ENCODE measurements at regions not wholly inside any gene's neighbourhood (a gene's known extent, or its start where the extent isn't known, plus 50 kb on each side); places are given as distances from the start of the nearest gene placed in this dataset.
A peak's percentile ranks its signal among the peaks of the same experiment; 100 is the strongest.

GRCh38 chr6:168165373-168165772 is 86.4 kb upstream of the FRMD1 start:
- DNase-seq: no peak
- Histone ChIP-seq H3K27me3 (ENCODE audit: control insufficient read depth, insufficient read depth, low read length, poor library complexity, severe bottlenecking) (no peaks in the 10 kb centered on the region), H3K27ac (ENCODE audit: low read depth, low read length) (no peak overlapping the region), H3K4me1 (ENCODE audit: control insufficient read depth, insufficient read depth, low read length) (no peaks in the 10 kb centered on the region), H3K4me3 (ENCODE audit: low read length) (no peak overlapping the region), H3K9me3 (ENCODE audit: control insufficient read depth, low read length) (no peaks in the 10 kb centered on the region), H3K36me3 (ENCODE audit: control insufficient read depth, insufficient read depth, low read length) (no peaks in the 10 kb centered on the region), H3K9ac (ENCODE audit: extremely low read depth, low read length, poor library complexity, severe bottlenecking) (no peak overlapping the region)
- TF ChIP-seq CTCF (conservative IDR thresholded peaks at IDR 0.05): no peak
- no peak overlapping the region for H3K27ac Mint-ChIP-seq
- H3K4me1 Mint-ChIP-seq: no peaks in the 10 kb centered on the region
- H3K36me3 Mint-ChIP-seq (ENCODE audit: low read depth): no peaks in the 10 kb centered on the region
- peaks cover 4% of the 10 kb centered on the region for H3K9me3 Mint-ChIP-seq
- H3K27me3 Mint-ChIP-seq (ENCODE audit: insufficient read depth): no peaks in the 10 kb centered on the region
- whole genome bisulfite sequencing, 2 experiments (ENCODE audit: insufficient coverage in 1 of 2, insufficient read length in 1 of 2): 92 to 96% methylated on average over 7 to 9 of the region's 9 CpGs
- H3K4me3 Mint-ChIP-seq: no peak overlapping the region

DNA sequence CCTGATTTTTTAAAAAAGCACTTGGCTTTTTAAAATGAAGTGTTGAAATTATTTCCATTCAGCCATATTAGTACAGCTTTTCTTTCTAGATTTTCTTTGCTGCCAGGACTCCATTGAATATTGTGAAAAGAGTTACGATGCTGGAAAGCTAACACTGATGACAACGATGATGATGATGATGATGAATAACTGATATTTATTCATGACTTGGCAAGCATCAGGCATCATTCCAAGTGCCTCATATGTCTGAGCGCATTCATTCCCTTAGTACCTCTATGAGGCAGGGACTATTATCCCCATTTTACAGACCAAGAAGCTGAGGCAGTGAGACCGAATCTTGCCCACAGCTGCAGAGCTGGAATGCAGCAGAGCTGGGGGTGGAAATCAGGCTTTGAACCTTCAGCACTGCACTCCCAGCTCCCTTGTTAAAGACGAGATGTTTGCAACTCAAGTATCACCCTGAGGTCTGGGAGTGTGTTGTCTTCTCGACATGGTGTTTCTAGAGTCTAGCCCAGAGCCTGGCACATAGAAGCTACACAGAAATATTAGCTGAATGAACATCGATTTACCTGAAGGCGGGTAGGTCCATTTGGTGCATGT is 85.5 kb upstream of the FRMD1 start:
- no peak overlapping the region for H3K4me3 ChIP-seq (ENCODE audit: low read length)
- WGBS, 2 experiments (ENCODE audit: insufficient coverage in 1 of 2, insufficient read length in 1 of 2): 92 to 95% methylated on average over 6 to 8 of the region's 8 CpGs
- H3K9ac ChIP-seq (ENCODE audit: extremely low read depth, low read length, poor library complexity, severe bottlenecking): no peak overlapping the region
- no peaks in the 10 kb centered on the region for H3K9me3 ChIP-seq (ENCODE audit: control insufficient read depth, low read length)
- no peaks in the 10 kb centered on the region for H3K4me1 ChIP-seq (ENCODE audit: control insufficient read depth, insufficient read depth, low read length)
- H3K4me1 Mint-ChIP-seq: no peaks in the 10 kb centered on the region
- no peaks in the 10 kb centered on the region for H3K36me3 ChIP-seq (ENCODE audit: control insufficient read depth, insufficient read depth, low read length)
- H3K36me3 Mint-ChIP-seq (ENCODE audit: low read depth): no peaks in the 10 kb centered on the region
- no peak overlapping the region for H3K4me3 Mint-ChIP-seq
- H3K27me3 ChIP-seq (ENCODE audit: control insufficient read depth, insufficient read depth, low read length, poor library complexity, severe bottlenecking): no peaks in the 10 kb centered on the region
- H3K27ac ChIP-seq (ENCODE audit: low read depth, low read length): no peak overlapping the region
- H3K27ac Mint-ChIP-seq: no peak overlapping the region
- peaks cover 4% of the 10 kb centered on the region for H3K9me3 Mint-ChIP-seq
- H3K27me3 Mint-ChIP-seq (ENCODE audit: insufficient read depth): no peaks in the 10 kb centered on the region
- peak; percentile 22 for DNase-seq
- no peak for TF ChIP-seq CTCF (conservative IDR thresholded peaks at IDR 0.05)

GRCh38 chr6:168163096-168163731 is 84.2 kb upstream of the FRMD1 start:
- 76 to 86% methylated on average over 13 to 14 of the region's 14 CpGs for WGBS, 2 experiments (ENCODE audit: insufficient coverage in 1 of 2, insufficient read length in 1 of 2)
- Histone ChIP-seq H3K27me3 (ENCODE audit: control insufficient read depth, insufficient read depth, low read length, poor library complexity, severe bottlenecking) (no peaks in the 10 kb centered on the region), H3K27ac (ENCODE audit: low read depth, low read length) (peak overlapping the region; percentile 22), H3K36me3 (ENCODE audit: control insufficient read depth, insufficient read depth, low read length) (no peaks in the 10 kb centered on the region), H3K4me1 (ENCODE audit: control insufficient read depth, insufficient read depth, low read length) (no peaks in the 10 kb centered on the region), H3K4me3 (ENCODE audit: low read length) (no peak overlapping the region), H3K9ac (ENCODE audit: extremely low read depth, low read length, poor library complexity, severe bottlenecking) (no peak overlapping the region), H3K9me3 (ENCODE audit: control insufficient read depth, low read length) (no peaks in the 10 kb centered on the region)
- Mint-ChIP-seq H3K4me3 (no peak overlapping the region), H3K9me3 (peaks cover 4% of the 10 kb centered on the region), H3K27me3 (ENCODE audit: insufficient read depth) (no peaks in the 10 kb centered on the region), H3K27ac (no peak overlapping the region), H3K36me3 (ENCODE audit: low read depth) (no peaks in the 10 kb centered on the region), H3K4me1 (peaks cover 3% of the 10 kb centered on the region)
- DNase-seq: peak; percentile 38
- no peak for TF ChIP-seq CTCF (conservative IDR thresholded peaks at IDR 0.05)

Data from endodermal cell (in vitro differentiated cells).